Lung microvascular endothelial cell (primary cell): ENCODE measurements at regions not wholly inside any gene's neighbourhood (a gene's known extent, or its start where the extent isn't known, plus 50 kb on each side); places are given as distances from the start of the nearest gene placed in this dataset.
"Not testable (repeated sequence)": the region's sequence is repeated elsewhere in the genome, so short reads cannot be mapped to it uniquely, and the experiment has no call there.

Source experiments
- DNase-seq, 2 donors: peaks; one replicate each; pipeline versions ENCODE4 v3.0.0 to v3.0.0-alpha.2; 2010; ENCODE audit warnings: low read depth in 2 of 2

- no peak for DNase-seq
Measured at GRCh38 chr18:78255013-78255412, 724.6 kb upstream of the SALL3 start.

- DNase-seq: no peak
Measured at GRCh38 chr18:78268226-78268988, 711.2 kb upstream of the SALL3 start.

GRCh38 chr18:78271790-78272189 lies 707.8 kb upstream of the SALL3 start:
- no peak for DNase-seq

- DNase-seq: no peak
Measured at GRCh38 chr18:78273876-78274275, 705.7 kb upstream of the SALL3 start.

- not testable (repeated sequence) for DNase-seq
Measured at GRCh38 chr18:78283425-78283824, 696.2 kb upstream of the SALL3 start.

GRCh38 chr18:78292618-78293380 lies 686.8 kb upstream of the SALL3 start:
- no peak for DNase-seq

GRCh38 chr18:78293540-78293939 lies 686.1 kb upstream of the SALL3 start:
- DNase-seq: no peak

GRCh38 chr18:78293940-78294541 lies 685.6 kb upstream of the SALL3 start:
- DNase-seq: no peak

- DNase-seq: no peak
Measured at GRCh38 chr18:78295262-78295661, 684.4 kb upstream of the SALL3 start.

- DNase-seq: no peak
Measured at GRCh38 chr18:78296166-78296565, 683.5 kb upstream of the SALL3 start.

GRCh38 chr18:78297048-78297447 lies 682.6 kb upstream of the SALL3 start:
- DNase-seq: no peak

- DNase-seq: no peak
Measured at GRCh38 chr18:78303519-78304191, 676.0 kb upstream of the SALL3 start.

- DNase-seq: no peak
Measured at GRCh38 chr18:78304192-78305164, 675.1 kb upstream of the SALL3 start.

- DNase-seq: no peak
Measured at GRCh38 chr18:78305789-78306188, 673.8 kb upstream of the SALL3 start.

- DNase-seq: no peak
Measured at GRCh38 chr18:78309307-78309706, 670.3 kb upstream of the SALL3 start.

- no peak for DNase-seq
Measured at GRCh38 chr18:78309924-78310323, 669.7 kb upstream of the SALL3 start.

- DNase-seq: no peak
Measured at GRCh38 chr18:78319264-78319663, 660.4 kb upstream of the SALL3 start.

GRCh38 chr18:78319961-78320360 lies 659.7 kb upstream of the SALL3 start:
- DNase-seq: no peak

- no peak for DNase-seq
Measured at GRCh38 chr18:78321402-78321801, 658.2 kb upstream of the SALL3 start.

- no peak for DNase-seq
Measured at GRCh38 chr18:78323453-78324197, 656.0 kb upstream of the SALL3 start.
